ENCODE measurements at regions not wholly inside any gene's neighbourhood (a gene's known extent, or its start where the extent isn't known, plus 50 kb on each side); places are given as distances from the start of the nearest gene placed in this dataset.

GRCh38 chrX:8244301-8244700 lies 73.2 kb upstream of the VCX2 start:
- TF ChIP-seq, protein P1, sequence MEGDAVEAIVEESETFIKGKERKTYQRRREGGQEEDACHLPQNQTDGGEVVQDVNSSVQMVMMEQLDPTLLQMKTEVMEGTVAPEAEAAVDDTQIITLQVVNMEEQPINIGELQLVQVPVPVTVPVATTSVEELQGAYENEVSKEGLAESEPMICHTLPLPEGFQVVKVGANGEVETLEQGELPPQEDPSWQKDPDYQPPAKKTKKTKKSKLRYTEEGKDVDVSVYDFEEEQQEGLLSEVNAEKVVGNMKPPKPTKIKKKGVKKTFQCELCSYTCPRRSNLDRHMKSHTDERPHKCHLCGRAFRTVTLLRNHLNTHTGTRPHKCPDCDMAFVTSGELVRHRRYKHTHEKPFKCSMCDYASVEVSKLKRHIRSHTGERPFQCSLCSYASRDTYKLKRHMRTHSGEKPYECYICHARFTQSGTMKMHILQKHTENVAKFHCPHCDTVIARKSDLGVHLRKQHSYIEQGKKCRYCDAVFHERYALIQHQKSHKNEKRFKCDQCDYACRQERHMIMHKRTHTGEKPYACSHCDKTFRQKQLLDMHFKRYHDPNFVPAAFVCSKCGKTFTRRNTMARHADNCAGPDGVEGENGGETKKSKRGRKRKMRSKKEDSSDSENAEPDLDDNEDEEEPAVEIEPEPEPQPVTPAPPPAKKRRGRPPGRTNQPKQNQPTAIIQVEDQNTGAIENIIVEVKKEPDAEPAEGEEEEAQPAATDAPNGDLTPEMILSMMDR (IDR thresholded peaks at IDR 0.05), result no peak
- TF ChIP-seq POLR2A (IDR thresholded peaks at IDR 0.05) (no peak), POLR2AphosphoS5 (IDR thresholded peaks at IDR 0.05) (no peak)

All from sigmoid colon (tissue), 4 donors.